IPS DF 6.9 (cell line): ENCODE measurements at regions not wholly inside any gene's neighbourhood (a gene's known extent, or its start where the extent isn't known, plus 50 kb on each side); places are given as distances from the start of the nearest gene placed in this dataset.

Source experiments
- DNase-seq: peaks from one replicate; pipeline ENCODE4 v3.0.0-alpha.2; 2013; ENCODE audit warnings: low read depth, low spot score
- H3K27ac ChIP-seq: one replicate; pipeline ENCODE4 v1.5.1; 2013; ENCODE audit warnings: low read length, control low read depth
- H3K27me3 ChIP-seq: 2 replicates; pipeline ENCODE4 v1.6.1; 2013; ENCODE audit warnings: mild to moderate bottlenecking, low read length; ENCODE audit not compliant: control insufficient read depth, insufficient read depth
- H3K36me3 ChIP-seq: 2 replicates; pipeline ENCODE4 v1.6.1; 2013; ENCODE audit warnings: low read length; ENCODE audit not compliant: control insufficient read depth, insufficient read depth
- H3K4me1 ChIP-seq: 2 replicates; pipeline ENCODE4 v1.6.1; 2013; ENCODE audit warnings: low read length; ENCODE audit not compliant: control insufficient read depth, insufficient read depth
- H3K4me3 ChIP-seq: 2 replicates; pipeline ENCODE4 v1.5.1; 2013; ENCODE audit warnings: mild to moderate bottlenecking, low read length
- H3K9me3 ChIP-seq: 2 replicates; pipeline ENCODE4 v1.6.1; 2013; ENCODE audit warnings: low read length, inconsistent platforms; ENCODE audit not compliant: control insufficient read depth, insufficient read depth
- WGBS: extraction: QIAGEN DNeasy Blood & Tissue Kit; methylation state at CpG from one replicate; pipeline ENCODE4 v1.1.7; 2013; ENCODE audit warnings: mixed read lengths, missing lambda C conversion rate; ENCODE audit not compliant: insufficient read length, insufficient coverage; 5-methylcytosine and 5-hydroxymethylcytosine counted together

GRCh38 chr6:165974817-165975216 lies 192.8 kb downstream of the TBXT start:
- WGBS, result no CpG with 5 or more reads among the region's 7 CpGs
- H3K4me3 ChIP-seq, result no peak overlapping the region
- no peaks in the 10 kb centered on the region for H3K27me3 ChIP-seq
- no peaks in the 10 kb centered on the region for H3K9me3 ChIP-seq
- no peak overlapping the region for H3K27ac ChIP-seq
- H3K36me3 ChIP-seq, result no peaks in the 10 kb centered on the region
- H3K4me1 ChIP-seq, result no peaks in the 10 kb centered on the region; the same call in 1 of the 2 replicates
- DNase-seq, result no peak

- no peaks in the 10 kb centered on the region; the same call in 1 of the 2 replicates for H3K4me1 ChIP-seq
- H3K27me3 ChIP-seq, result no peaks in the 10 kb centered on the region
- DNase-seq, result no peak
- no CpG with 5 or more reads among the region's 7 CpGs for WGBS
- no peak overlapping the region for H3K27ac ChIP-seq
- H3K9me3 ChIP-seq, result no peaks in the 10 kb centered on the region
- H3K4me3 ChIP-seq, result no peak overlapping the region
- no peaks in the 10 kb centered on the region for H3K36me3 ChIP-seq
Observed at GRCh38 chr6:165973473-165973872, 194.2 kb downstream of the TBXT start.

DNA sequence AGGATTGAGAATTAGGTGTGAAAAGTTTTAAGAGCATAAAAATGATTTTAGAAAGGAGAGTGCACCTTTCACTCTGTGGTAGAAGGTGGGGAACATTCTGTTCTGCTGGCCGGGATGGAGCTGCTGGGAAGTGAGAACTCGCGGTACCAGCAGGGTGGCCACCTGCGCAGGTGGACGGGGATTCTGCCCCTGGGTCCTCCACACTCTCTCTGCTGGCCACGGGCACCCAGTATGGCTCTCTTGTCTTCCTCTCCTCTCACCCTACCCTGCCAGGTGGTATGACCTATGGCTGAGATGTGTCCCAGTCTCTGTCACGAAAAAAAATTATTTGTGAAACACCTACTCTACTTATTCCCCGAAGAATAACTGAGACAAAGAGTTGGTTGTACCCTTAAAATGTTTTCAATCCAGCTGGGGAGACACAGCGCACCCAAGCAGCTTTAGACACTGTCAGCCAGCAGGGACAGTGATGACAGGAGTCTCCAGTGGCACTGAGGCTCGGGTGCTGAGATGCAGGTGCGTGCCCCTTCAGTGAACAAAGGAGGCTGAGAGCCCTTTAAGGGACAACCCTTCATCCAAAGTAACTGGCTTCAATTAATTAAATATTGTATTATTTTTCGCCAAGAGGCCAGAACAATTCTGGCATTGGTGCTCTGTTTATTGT lies 195.4 kb downstream of the TBXT start:
- no peak for DNase-seq
- Histone ChIP-seq H3K4me3 (no peak overlapping the region), H3K4me1 (no peaks in the 10 kb centered on the region; the same call in 1 of the 2 replicates), H3K27me3 (no peaks in the 10 kb centered on the region), H3K9me3 (no peaks in the 10 kb centered on the region), H3K27ac (no peak overlapping the region), H3K36me3 (no peaks in the 10 kb centered on the region)
- WGBS, result no CpG with 5 or more reads among the region's 12 CpGs

DNA sequence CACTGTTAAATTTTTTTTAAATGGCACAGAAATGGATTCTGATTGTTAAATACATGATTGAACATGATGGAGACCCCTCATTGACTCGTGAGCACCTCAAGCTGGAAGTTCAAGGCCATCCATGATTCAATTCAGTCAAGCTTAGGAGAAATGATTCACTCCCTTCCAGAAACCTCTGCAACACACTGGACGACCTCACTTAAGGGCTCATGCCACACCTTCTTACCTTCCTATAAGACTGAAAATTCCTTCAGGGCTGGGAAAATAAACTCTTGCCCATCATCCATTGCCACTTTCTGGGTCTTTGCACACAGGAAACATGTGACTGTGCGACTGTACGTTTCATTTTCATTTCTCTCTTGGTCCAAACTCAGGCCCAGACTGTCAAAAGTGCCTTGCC lies 196.4 kb downstream of the TBXT start:
- no peaks in the 10 kb centered on the region for H3K9me3 ChIP-seq
- H3K27ac ChIP-seq, result no peak overlapping the region

GRCh38 chr6:165970001-165970400 lies 197.7 kb downstream of the TBXT start:
- Histone ChIP-seq H3K36me3 (no peaks in the 10 kb centered on the region), H3K4me3 (no peak overlapping the region), H3K27ac (no peak overlapping the region), H3K4me1 (no peaks in the 10 kb centered on the region; the same call in 1 of the 2 replicates), H3K9me3 (no peaks in the 10 kb centered on the region), H3K27me3 (no peaks in the 10 kb centered on the region)
- WGBS, result no CpG with 5 or more reads among the region's 4 CpGs
- DNase-seq, result no peak

More for the DNA sequence above, 196.4 kb downstream of the TBXT start:
- H3K4me3 ChIP-seq, result no peak overlapping the region
- H3K27me3 ChIP-seq, result no peaks in the 10 kb centered on the region
- no peak for DNase-seq
- no peaks in the 10 kb centered on the region; the same call in 1 of the 2 replicates for H3K4me1 ChIP-seq
- WGBS, result no CpG with 5 or more reads among the region's 4 CpGs
- no peaks in the 10 kb centered on the region for H3K36me3 ChIP-seq

- no peaks in the 10 kb centered on the region for H3K9me3 ChIP-seq
- H3K4me1 ChIP-seq, result no peaks in the 10 kb centered on the region; the same call in 1 of the 2 replicates
- H3K27ac ChIP-seq, result no peak overlapping the region
- no peak overlapping the region for H3K4me3 ChIP-seq
- WGBS, result no CpG with 5 or more reads among the region's 6 CpGs
- H3K27me3 ChIP-seq, result no peaks in the 10 kb centered on the region
- no peaks in the 10 kb centered on the region for H3K36me3 ChIP-seq
- DNase-seq, result no peak
Observed at GRCh38 chr6:165969184-165969583, 198.5 kb downstream of the TBXT start.

- no CpG with 5 or more reads among the region's 3 CpGs for WGBS
- Histone ChIP-seq H3K4me3 (no peak overlapping the region), H3K4me1 (peaks cover 1% of the 10 kb centered on the region; the same call in 1 of the 2 replicates), H3K9me3 (no peaks in the 10 kb centered on the region), H3K27me3 (no peaks in the 10 kb centered on the region), H3K27ac (no peak overlapping the region), H3K36me3 (no peaks in the 10 kb centered on the region)
- no peak for DNase-seq
Observed at GRCh38 chr6:165968408-165968807, 199.2 kb downstream of the TBXT start.

- Histone ChIP-seq H3K9me3 (no peaks in the 10 kb centered on the region), H3K36me3 (no peaks in the 10 kb centered on the region), H3K27me3 (no peaks in the 10 kb centered on the region), H3K4me1 (peaks cover 1% of the 10 kb centered on the region; the same call in 1 of the 2 replicates), H3K4me3 (no peak overlapping the region), H3K27ac (no peak overlapping the region)
- no peak for DNase-seq
- WGBS, result no CpG with 5 or more reads among the region's 5 CpGs
Observed at GRCh38 chr6:165967810-165968407, 199.7 kb downstream of the TBXT start.

DNA sequence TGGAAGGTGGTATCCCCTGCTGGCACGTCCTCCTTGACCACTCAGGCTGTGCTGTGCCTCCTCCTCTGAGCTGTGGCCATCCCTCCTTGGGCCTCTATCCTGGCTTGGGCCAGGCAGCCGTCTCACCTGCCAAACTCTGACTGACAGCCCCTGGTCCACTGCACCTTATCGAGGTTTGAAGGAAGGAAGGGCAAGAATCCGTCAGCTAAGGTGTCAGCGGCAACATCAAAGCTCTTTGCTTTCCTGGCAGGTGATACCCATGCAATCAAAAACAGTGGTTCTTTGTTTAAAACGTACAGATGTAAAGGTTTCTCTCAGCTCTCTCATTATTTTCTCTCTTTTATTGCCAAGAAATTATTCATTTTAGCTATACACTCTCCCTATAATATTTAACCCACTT lies 203.9 kb downstream of the TBXT start:
- no CpG with 5 or more reads among the region's 6 CpGs for WGBS
- H3K4me3 ChIP-seq, result no peak overlapping the region
- DNase-seq, result no peak
- H3K4me1 ChIP-seq, result peaks cover 1% of the 10 kb centered on the region; the same call in 1 of the 2 replicates
- no peaks in the 10 kb centered on the region for H3K36me3 ChIP-seq
- H3K27me3 ChIP-seq, result no peaks in the 10 kb centered on the region
- H3K9me3 ChIP-seq, result no peaks in the 10 kb centered on the region
- no peak overlapping the region for H3K27ac ChIP-seq

- no CpG with 5 or more reads among the region's 7 CpGs for WGBS
Observed at GRCh38 chr6:165962366-165962765, 205.3 kb downstream of the TBXT start.

More at GRCh38 chr6:165962366-165962765, 205.3 kb downstream of the TBXT start:
- Histone ChIP-seq H3K36me3 (no peaks in the 10 kb centered on the region), H3K9me3 (no peaks in the 10 kb centered on the region), H3K4me1 (peaks cover 1% of the 10 kb centered on the region; the same call in 1 of the 2 replicates), H3K27ac (no peak overlapping the region), H3K4me3 (no peak overlapping the region), H3K27me3 (no peaks in the 10 kb centered on the region)
- no peak for DNase-seq
